ENCODE measurements at regions not wholly inside any gene's neighbourhood (a gene's known extent, or its start where the extent isn't known, plus 50 kb on each side); places are given as distances from the start of the nearest gene placed in this dataset.

GRCh38 chr13:34833562-34834182 lies 108.4 kb upstream of the NBEA start:
- H3K27ac ChIP-seq (replicated peaks), result no peak overlapping the region
- no peak for DNase-seq (ENCODE audit: low read depth in 1 of 2, low spot score in 1 of 2)
- TF ChIP-seq SPI1 (IDR thresholded peaks at IDR 0.05; ENCODE audit: borderline replicate concordance, low read depth) (no peak), GABPA (IDR thresholded peaks at IDR 0.05; ENCODE audit: low read depth) (no peak), POLR2AphosphoS5 (IDR thresholded peaks at IDR 0.05; ENCODE audit: low read depth) (no peak)
- TF ChIP-seq, protein P1, sequence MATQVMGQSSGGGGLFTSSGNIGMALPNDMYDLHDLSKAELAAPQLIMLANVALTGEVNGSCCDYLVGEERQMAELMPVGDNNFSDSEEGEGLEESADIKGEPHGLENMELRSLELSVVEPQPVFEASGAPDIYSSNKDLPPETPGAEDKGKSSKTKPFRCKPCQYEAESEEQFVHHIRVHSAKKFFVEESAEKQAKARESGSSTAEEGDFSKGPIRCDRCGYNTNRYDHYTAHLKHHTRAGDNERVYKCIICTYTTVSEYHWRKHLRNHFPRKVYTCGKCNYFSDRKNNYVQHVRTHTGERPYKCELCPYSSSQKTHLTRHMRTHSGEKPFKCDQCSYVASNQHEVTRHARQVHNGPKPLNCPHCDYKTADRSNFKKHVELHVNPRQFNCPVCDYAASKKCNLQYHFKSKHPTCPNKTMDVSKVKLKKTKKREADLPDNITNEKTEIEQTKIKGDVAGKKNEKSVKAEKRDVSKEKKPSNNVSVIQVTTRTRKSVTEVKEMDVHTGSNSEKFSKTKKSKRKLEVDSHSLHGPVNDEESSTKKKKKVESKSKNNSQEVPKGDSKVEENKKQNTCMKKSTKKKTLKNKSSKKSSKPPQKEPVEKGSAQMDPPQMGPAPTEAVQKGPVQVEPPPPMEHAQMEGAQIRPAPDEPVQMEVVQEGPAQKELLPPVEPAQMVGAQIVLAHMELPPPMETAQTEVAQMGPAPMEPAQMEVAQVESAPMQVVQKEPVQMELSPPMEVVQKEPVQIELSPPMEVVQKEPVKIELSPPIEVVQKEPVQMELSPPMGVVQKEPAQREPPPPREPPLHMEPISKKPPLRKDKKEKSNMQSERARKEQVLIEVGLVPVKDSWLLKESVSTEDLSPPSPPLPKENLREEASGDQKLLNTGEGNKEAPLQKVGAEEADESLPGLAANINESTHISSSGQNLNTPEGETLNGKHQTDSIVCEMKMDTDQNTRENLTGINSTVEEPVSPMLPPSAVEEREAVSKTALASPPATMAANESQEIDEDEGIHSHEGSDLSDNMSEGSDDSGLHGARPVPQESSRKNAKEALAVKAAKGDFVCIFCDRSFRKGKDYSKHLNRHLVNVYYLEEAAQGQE (IDR thresholded peaks at IDR 0.05; ENCODE audit: insufficient replicate concordance, low read depth), result no peak
- TF ChIP-seq, protein P2, sequence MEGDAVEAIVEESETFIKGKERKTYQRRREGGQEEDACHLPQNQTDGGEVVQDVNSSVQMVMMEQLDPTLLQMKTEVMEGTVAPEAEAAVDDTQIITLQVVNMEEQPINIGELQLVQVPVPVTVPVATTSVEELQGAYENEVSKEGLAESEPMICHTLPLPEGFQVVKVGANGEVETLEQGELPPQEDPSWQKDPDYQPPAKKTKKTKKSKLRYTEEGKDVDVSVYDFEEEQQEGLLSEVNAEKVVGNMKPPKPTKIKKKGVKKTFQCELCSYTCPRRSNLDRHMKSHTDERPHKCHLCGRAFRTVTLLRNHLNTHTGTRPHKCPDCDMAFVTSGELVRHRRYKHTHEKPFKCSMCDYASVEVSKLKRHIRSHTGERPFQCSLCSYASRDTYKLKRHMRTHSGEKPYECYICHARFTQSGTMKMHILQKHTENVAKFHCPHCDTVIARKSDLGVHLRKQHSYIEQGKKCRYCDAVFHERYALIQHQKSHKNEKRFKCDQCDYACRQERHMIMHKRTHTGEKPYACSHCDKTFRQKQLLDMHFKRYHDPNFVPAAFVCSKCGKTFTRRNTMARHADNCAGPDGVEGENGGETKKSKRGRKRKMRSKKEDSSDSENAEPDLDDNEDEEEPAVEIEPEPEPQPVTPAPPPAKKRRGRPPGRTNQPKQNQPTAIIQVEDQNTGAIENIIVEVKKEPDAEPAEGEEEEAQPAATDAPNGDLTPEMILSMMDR (IDR thresholded peaks at IDR 0.05; ENCODE audit: insufficient read depth, low read length), result no peak
- no peak overlapping the region for H3K4me3 ChIP-seq (replicated peaks; ENCODE audit: insufficient read depth, low read length)
- no peaks in the 10 kb centered on the region for H3K27me3 ChIP-seq (ENCODE audit: insufficient read depth, poor library complexity, severe bottlenecking)

DNA sequence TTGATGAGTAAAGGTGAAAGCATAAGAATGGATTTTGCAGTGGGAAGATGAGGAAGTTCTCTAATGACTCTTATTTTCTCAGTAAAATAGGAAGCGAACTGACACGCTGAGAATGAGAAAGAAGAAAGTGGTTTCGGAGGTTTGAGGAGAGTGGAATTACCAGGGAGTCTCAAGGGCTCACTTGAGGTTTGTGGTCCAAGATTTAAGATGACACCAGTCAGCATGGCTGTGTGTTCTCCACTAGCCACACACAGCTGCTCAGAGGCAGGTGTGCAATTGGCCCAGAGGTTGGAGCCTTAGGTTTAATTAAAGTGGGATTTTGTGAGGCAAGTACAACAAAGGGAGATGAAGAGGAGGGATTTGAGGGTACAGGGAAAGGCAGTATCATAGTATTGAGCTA lies 99.6 kb upstream of the NBEA start:
- Histone ChIP-seq H3K27me3 (ENCODE audit: insufficient read depth, poor library complexity, severe bottlenecking) (no peaks in the 10 kb centered on the region), H3K4me3 (replicated peaks; ENCODE audit: insufficient read depth, low read length) (no peak overlapping the region), H3K27ac (replicated peaks) (no peak overlapping the region)
- DNase-seq (ENCODE audit: low read depth in 1 of 2, low spot score in 1 of 2), result no peak
- TF ChIP-seq, protein P2 (IDR thresholded peaks at IDR 0.05; ENCODE audit: insufficient read depth, low read length), result no peak
- TF ChIP-seq POLR2AphosphoS5 (IDR thresholded peaks at IDR 0.05; ENCODE audit: low read depth) (no peak), SPI1 (IDR thresholded peaks at IDR 0.05; ENCODE audit: borderline replicate concordance, low read depth) (no peak), GABPA (IDR thresholded peaks at IDR 0.05; ENCODE audit: low read depth) (no peak)
- TF ChIP-seq, protein P1 (IDR thresholded peaks at IDR 0.05; ENCODE audit: insufficient replicate concordance, low read depth), result no peak

DNA sequence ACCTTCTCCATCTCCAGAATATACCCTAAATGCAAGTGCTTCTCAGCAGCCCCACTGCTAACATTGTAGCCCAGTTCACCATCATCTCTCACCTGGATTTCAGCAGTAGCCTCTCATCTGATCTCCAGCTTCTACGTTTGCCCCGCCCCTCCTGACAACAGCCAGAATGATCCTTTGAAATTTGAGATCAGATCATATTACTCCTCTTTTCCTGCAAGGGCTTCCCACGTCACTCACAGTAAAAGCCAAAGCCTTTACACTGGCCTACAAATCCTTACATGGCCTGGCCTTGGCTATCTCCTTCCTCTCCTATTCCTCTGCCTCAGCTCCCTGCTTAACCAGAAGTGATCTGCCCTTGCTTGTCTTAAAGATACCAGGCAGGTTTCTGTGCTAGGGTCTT lies 94.3 kb upstream of the NBEA start:
- no peak for DNase-seq (ENCODE audit: low read depth in 1 of 2, low spot score in 1 of 2)
- TF ChIP-seq, protein P1 (IDR thresholded peaks at IDR 0.05; ENCODE audit: insufficient replicate concordance, low read depth), result no peak
- TF ChIP-seq SPI1 (IDR thresholded peaks at IDR 0.05; ENCODE audit: borderline replicate concordance, low read depth) (no peak), GABPA (IDR thresholded peaks at IDR 0.05; ENCODE audit: low read depth) (no peak), POLR2AphosphoS5 (IDR thresholded peaks at IDR 0.05; ENCODE audit: low read depth) (no peak)
- TF ChIP-seq, protein P2 (IDR thresholded peaks at IDR 0.05; ENCODE audit: insufficient read depth, low read length), result no peak
- Histone ChIP-seq H3K4me3 (replicated peaks; ENCODE audit: insufficient read depth, low read length) (no peak overlapping the region), H3K27ac (replicated peaks) (no peak overlapping the region), H3K27me3 (ENCODE audit: insufficient read depth, poor library complexity, severe bottlenecking) (no peaks in the 10 kb centered on the region)

Data from HL-60 (cell line).